ENCODE measurements at regions not wholly inside any gene's neighbourhood (a gene's known extent, or its start where the extent isn't known, plus 50 kb on each side); places are given as distances from the start of the nearest gene placed in this dataset.

GRCh38 chr14:101065246-101065645 lies 161.7 kb upstream of the RTL1 start:
- TF ChIP-seq GATA3 (IDR thresholded peaks at IDR 0.05; ENCODE audit: low read depth, low read length): no peak
- no peak for TF ChIP-seq GATA2 (IDR thresholded peaks at IDR 0.05; ENCODE audit: low read depth, low read length)
